AML-193 (cell line): ENCODE measurements at regions not wholly inside any gene's neighbourhood (a gene's known extent, or its start where the extent isn't known, plus 50 kb on each side); places are given as distances from the start of the nearest gene placed in this dataset.

Experiments used
- DNase-seq, 2 experiments: peaks; one replicate each; lab custom pipeline; 2025; lab: John Stamatoyannopoulos, UW

DNA sequence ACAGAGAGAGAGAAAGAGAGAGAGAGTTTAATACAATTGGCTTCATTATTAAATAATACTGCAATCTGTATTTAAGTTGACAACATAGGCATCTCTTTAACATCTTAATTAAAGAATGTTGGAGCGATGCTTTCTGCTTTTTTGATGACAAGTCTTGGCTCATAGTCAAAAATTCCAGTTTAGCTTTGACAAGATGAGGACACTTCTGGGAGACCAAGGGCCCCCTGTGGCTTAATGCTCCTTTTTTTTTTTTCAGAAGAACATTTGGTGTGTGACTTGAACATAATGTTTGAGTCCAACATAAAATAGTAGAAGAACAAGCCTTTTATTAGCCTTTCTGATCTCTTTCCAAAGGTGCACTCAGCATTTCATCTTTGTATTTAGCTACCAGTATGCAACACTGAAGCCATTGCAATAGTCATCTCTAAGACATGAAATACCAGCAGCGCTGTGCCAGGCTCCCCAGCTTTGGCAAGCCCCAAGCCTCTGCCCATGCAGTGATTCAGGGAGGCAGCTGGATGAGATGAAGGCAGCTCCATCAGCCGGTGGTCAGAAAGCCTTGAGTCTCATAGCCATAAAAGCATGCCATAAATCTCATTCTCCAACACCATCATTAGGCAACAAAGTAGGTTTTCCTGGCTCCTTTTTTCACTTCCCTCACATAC lies 349.4 kb upstream of the SEMA6D start:
- DNase-seq = no peak

DNA sequence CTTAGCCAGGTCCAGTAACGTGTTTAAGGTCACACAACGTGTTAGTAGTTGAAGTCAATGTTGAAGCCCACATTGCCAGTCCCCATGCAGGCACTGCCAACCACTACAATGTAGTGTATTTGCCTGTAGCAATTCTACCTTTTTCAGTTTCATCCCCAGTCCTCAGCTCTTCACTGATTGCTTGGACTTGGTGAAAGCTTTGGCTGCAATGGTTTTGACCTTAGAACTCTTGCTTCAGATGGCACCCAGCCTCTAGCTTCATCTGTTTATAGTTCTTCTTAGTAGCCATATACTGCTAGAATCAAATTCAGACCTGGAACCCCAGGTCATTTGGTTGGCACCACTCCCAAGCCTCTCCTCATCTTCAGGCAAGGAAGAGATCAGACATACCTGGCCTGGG lies 345.4 kb upstream of the SEMA6D start:
- no peak for DNase-seq

GRCh38 chr15:47374222-47374621 lies 343.1 kb upstream of the SEMA6D start:
- DNase-seq = no peak

DNA sequence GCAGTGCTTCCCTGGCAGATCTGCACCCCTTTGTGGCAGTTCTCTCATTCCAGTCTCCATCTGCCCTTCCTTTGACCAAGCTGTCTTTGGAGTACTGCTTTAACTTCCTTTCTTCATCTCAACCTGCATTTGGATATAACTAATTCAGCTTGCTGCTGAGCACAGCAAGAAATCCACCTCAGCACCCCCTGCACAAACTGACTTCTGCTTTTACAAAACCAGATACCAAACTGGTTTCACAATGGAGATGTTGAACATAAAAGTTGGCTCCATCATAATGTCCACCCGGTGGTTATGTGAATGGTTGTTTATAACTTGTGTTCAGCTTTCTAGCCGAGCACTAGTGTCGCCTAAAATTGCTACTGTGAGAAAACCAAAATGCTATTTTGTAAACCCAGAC lies 341.1 kb upstream of the SEMA6D start:
- no peak for DNase-seq

- DNase-seq = no peak
Measured at GRCh38 chr15:47377465-47377864, 339.8 kb upstream of the SEMA6D start.

DNA sequence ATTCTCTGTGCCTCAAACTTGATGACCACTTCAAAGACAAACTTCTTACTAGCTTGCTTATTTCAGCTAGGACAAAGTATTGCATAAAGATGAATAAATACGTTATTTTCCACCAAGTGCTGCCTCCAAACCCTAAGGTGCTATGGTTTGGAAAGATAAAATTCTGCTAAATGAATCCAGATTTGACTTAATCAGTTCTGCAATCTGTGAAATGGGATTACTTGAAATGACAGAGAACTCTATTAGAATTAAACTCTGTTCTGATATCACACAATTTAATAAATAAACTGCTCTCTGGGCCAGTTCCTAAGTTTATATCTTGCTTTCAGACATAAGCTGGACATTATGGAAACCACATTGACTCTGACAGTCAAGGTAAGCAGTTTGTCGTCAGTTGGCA lies 338.8 kb upstream of the SEMA6D start:
- no peak for DNase-seq

GRCh38 chr15:47383102-47383501 lies 334.2 kb upstream of the SEMA6D start:
- no peak for DNase-seq

DNA sequence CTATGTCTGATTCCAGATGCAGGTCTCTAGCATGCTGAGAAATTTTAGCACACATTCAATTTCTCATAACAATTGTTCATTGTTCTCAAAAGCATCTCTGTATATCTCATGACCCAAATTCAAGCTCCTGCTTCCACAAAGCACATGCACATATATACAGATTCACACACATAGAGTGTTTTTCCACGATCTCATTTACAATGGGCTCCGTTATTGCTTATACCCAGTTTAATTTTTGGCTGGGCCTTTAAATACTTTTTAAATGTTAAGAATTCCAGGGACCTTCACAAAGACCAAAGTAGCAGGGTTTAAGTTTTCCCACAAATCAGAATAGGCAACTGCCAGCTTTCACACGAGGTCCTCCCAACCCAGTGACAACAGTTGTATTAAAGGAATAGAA lies 333.5 kb upstream of the SEMA6D start:
- DNase-seq = no peak

DNA sequence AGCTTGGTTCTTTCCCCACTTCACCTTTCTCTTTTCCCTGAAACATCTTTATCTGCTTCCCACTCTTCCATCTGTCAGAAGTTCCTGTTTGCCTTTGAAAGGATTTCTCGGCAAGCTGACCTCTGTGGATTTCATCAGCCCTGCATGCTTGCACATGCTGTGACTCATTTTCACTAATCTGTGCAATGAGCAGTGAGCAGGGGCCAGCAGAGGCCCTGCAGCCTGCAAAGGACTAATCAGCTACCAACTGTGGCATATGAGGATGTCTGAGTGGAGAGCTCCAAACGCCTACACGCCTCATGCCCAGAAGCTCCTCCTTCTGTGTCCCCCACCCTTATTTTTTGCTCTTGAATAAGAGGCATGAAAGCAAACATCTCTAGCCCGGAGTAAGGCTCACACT lies 333.0 kb upstream of the SEMA6D start:
- no peak for DNase-seq

GRCh38 chr15:47384776-47385175 lies 332.5 kb upstream of the SEMA6D start:
- DNase-seq = no peak

DNA sequence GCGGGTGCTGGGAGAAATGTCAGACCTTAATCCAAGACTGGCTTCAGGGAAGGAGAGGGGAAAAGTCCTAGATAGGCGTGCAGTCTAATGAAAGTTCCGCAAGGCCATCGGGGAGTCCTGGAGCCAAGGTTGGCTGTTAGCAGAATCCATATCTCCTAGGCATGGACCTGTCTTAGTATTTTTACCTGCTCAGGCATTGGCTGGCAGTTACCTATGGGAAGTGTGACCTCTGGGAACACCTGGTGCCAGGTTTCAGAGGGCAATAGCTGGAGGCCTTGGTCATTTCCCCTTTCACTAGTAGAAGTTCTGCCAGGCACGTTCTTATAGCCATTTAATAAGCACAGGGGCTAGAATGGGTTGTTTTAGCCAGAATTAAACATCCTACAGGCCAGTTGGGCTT lies 330.8 kb upstream of the SEMA6D start:
- no peak for DNase-seq

- DNase-seq = no peak
Measured at GRCh38 chr15:47388299-47388698, 329.0 kb upstream of the SEMA6D start.

DNA sequence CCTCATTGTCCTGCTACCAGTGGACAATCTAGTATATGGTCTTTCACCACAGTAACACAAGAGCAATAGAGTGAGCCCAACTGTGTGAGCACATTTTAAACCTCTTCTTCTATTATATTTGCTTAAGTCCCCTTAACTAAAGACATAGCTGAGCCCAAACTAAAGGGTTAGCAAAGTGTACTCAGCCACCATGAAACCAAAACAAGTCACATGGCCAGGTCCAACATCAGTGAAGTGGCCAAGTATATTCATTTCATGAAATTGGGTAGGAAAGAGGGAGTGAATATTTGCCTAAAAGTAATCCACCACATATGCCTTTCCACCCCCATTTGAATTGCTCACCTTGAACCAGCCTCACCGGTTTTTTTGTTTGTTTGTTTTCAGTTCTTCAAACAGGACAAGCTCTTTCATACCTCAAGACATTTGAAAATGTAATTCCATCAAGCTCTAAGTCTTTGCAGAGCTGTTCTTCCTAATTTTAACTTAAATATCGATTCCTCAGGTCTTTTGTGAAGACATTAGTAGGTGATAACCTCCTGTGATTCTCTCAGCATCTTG lies 327.0 kb upstream of the SEMA6D start:
- DNase-seq = no peak

DNA sequence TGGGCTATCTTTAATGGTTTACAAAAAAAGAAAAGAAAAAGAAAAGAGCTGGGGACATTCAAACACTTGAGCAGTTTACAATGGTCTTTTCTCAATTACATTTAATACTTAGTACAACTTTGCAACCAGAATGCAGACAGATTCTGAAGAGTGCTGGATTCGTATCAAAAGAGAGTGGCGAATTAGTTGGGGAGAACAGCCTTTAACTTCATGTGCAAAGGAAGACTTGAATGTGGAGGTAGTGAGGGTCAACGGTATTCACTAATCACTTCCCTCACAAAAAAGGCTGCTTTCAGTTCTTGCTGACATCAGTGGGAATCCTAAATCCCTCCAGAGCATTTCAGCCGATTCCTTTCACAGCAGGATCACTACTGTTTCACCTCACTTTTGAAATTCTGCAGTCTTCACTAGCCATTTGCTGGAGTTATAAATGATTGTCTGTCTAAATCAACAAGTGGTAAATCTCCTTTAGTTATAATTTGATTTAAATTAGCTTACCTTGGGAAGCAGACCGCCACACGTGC lies 323.0 kb upstream of the SEMA6D start:
- no peak for DNase-seq

DNA sequence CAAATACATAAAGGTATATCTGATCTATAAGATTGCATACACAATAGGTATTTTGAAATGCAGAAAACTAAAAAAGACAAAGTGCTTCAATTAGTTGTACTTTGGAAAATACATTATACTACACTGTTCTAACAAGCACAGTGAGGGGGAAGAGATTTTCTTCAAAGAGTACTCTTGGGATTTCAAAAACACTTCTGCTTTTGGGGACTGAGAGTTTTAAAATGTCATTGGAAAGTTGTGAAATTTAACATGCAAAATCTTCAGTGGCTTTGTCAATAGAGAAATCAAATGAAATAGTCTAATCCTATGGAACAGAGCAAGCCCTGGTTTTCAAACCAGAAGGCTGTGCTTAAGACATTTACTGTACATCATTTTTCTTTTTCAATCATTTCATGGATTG lies 322.2 kb upstream of the SEMA6D start:
- DNase-seq = no peak

DNA sequence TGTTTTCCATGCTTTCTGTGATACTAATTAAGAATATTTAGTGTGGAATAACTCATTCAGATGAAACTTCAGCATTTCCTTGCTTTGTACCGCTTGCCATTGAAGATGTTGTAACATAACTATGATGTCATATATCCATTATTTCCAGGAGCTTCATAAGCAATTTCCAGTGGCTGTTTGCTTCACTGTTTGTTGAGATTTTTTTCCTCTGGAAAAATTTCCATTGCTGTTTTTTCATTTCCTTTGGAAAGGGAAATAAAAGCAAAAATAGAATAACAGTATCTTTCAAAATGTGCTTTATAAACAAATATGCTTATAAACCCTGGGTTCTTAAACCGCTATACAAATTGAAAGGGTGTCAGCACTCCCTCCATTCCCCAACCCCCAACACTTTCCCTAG lies 319.6 kb upstream of the SEMA6D start:
- DNase-seq = no peak

DNA sequence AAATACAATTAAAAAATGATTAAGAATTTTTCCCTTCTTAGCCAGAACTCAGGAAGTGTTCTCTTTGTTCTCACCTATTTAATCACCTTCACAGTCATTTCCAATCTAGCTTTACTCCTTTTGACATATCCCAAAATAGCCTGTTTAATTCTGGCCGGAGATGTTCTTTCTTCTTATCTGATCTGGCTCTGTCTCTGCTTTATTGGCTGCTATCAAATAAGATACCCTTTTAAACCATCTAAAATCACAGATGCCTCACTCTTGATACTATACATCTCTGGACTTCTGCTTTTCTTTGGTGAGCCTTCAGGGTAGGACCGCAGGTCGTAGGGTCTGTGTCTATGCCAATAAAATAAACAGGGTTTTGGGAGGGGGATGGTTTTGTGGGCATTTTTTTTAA lies 319.2 kb upstream of the SEMA6D start:
- no peak for DNase-seq

- DNase-seq = no peak
Measured at GRCh38 chr15:47398594-47398993, 318.7 kb upstream of the SEMA6D start.

DNA sequence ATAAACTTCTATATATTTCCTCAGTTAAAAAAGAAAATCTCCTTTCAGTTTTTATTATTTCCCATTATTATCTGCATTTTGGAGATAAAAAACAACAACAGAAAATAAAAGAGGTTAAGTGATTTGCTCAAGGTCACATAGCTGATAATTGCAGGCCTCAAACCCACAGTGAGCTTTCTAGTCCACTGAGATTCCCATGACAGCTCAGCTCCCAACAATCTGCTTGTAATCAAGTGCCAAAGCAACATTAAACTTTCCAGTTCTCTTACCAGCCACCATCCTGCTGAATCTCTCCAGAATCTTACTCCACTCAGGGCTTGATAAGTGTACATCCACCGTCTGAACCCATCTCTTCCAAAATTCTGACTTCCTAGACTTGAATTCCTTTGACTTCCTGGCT lies 318.2 kb upstream of the SEMA6D start:
- no peak for DNase-seq

GRCh38 chr15:47400603-47401002 lies 316.7 kb upstream of the SEMA6D start:
- DNase-seq = no peak

DNA sequence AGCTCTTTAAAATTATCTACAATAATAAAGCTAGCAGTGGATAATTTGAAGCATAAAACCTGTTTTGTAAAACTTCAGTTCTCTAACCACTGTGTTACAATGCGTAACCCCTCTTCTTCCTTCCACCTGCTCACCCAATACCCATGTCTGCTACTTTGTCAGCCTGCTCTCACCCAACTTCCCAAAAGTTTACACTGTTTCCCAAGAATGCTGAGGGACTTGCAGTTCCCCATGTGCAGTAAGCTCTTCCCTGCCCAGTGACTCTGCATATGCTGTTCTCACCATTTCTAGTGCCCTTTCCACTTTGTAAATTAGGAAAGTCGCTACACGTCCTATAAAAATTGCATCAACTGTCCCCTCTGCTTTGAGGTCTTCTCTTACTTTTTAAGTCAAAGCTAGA lies 315.9 kb upstream of the SEMA6D start:
- no peak for DNase-seq

DNA sequence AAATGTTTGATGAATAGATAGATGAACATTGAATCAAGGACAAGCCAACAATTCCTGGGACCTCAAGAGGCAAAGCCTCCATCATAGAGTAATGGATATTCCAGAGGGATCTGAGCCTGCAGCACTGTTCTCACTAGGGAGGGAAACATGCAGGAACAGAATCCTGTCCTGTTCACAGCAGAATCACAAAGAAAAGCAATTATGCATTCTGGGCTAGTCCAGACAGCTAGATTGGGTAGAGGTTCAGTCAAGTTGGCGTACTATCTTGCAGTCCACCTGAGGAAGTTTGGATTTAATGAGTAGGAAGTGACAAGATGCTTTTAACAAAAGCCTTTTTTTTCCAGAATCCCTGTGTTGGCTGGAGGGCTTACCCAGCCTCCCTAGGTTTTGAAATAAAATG lies 314.5 kb upstream of the SEMA6D start:
- DNase-seq = no peak

DNA sequence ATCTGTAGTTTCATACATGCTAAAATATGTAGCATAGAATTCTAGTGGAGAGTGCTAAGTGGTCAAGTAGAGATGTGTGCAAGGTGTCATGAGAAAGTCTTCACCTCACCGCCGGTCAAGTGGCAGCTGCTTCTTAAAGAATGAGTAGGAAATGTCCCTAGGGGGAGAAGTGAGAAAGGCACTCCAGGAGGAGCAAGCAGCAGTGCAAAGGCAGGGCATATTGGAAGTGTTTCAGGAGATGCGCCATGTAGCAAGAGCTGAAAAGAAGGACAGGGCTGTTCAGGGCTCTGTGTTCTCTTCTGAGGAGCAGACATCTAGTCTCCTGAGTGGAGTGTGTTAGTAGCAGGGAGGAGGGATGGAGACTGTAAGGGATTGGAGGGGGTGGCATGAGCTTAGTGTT lies 312.4 kb upstream of the SEMA6D start:
- no peak for DNase-seq
